IgD-negative memory B cell (primary cell): ENCODE measurements at regions not wholly inside any gene's neighbourhood (a gene's known extent, or its start where the extent isn't known, plus 50 kb on each side); places are given as distances from the start of the nearest gene placed in this dataset.
"Not testable (repeated sequence)": the region's sequence is repeated elsewhere in the genome, so short reads cannot be mapped to it uniquely, and the experiment has no call there.

ENCODE experiments used
- H3K27ac Mint-ChIP-seq, 3 donors: one replicate each; pipeline ENCODE4 v1.8.0; 2020 to 2022; ENCODE audit warnings: mild to moderate bottlenecking in 3 of 3, mixed read lengths in 3 of 3, moderate library complexity in 1 of 3
- H3K27me3 Mint-ChIP-seq: one replicate; pipeline ENCODE4 v1.8.0; 2021; ENCODE audit warnings: mixed read lengths
- H3K36me3 Mint-ChIP-seq: one replicate; pipeline ENCODE4 v1.8.0; 2020; ENCODE audit warnings: mild to moderate bottlenecking, mixed read lengths
- H3K4me1 Mint-ChIP-seq, 3 donors: one replicate each; pipeline ENCODE4 v1.8.0; 2020 to 2022; ENCODE audit warnings: mixed read lengths in 3 of 3, mild to moderate bottlenecking in 1 of 3
- H3K4me3 Mint-ChIP-seq, 4 donors: one replicate each; pipeline ENCODE4 v1.8.0; 2020 to 2022; ENCODE audit warnings: mild to moderate bottlenecking in 4 of 4, mixed read lengths in 4 of 4, moderate library complexity in 3 of 4
- H3K9me3 Mint-ChIP-seq, 3 donors: one replicate each; pipeline ENCODE4 v1.8.0; 2020 to 2021; ENCODE audit warnings: mixed read lengths in 3 of 3, mild to moderate bottlenecking in 1 of 3

GRCh38 chr18:70709720-70710119, 420.9 kb downstream of the SOCS6 start:
- no peak overlapping the region for H3K4me3 Mint-ChIP-seq

GRCh38 chr18:70709144-70709543, 420.3 kb downstream of the SOCS6 start:
- Mint-ChIP-seq H3K4me3 (no peak overlapping the region), H3K36me3 (peaks cover 2% of the 10 kb centered on the region), H3K27ac (no peak overlapping the region), H3K4me1 (no peaks in the 10 kb centered on the region), H3K9me3 (peaks cover 0 to 12% (median 9%) of the 10 kb centered on the region in 3 donors), H3K27me3 (no peaks in the 10 kb centered on the region)

More at GRCh38 chr18:70709720-70710119, 420.9 kb downstream of the SOCS6 start:
- Mint-ChIP-seq H3K27me3 (no peaks in the 10 kb centered on the region), H3K27ac (no peak overlapping the region), H3K9me3 (peaks cover 0 to 12% (median 9%) of the 10 kb centered on the region in 3 donors), H3K36me3 (peaks cover 2% of the 10 kb centered on the region), H3K4me1 (no peaks in the 10 kb centered on the region)

GRCh38 chr18:70705831-70706416, 417.1 kb downstream of the SOCS6 start:
- Mint-ChIP-seq H3K36me3 (peaks cover 2% of the 10 kb centered on the region), H3K4me3 (no peak overlapping the region), H3K4me1 (no peaks in the 10 kb centered on the region), H3K27me3 (no peaks in the 10 kb centered on the region), H3K9me3 (peaks cover 4 to 7% (median 6%) of the 10 kb centered on the region in 3 donors), H3K27ac (no peak overlapping the region)

- no peaks in the 10 kb centered on the region for H3K27me3 Mint-ChIP-seq
- no peaks in the 10 kb centered on the region for H3K4me1 Mint-ChIP-seq
- no peak overlapping the region for H3K4me3 Mint-ChIP-seq
- no peak overlapping the region for H3K27ac Mint-ChIP-seq
- no peaks in the 10 kb centered on the region for H3K36me3 Mint-ChIP-seq
- peaks cover 6 to 12% (median 8%) of the 10 kb centered on the region in 3 donors for H3K9me3 Mint-ChIP-seq
These were observed 411.7 kb downstream of the SOCS6 start for GRCh38 chr18:70700496-70700895.

GRCh38 chr18:70698574-70698973, 409.7 kb downstream of the SOCS6 start:
- peaks cover 6 to 12% (median 8%) of the 10 kb centered on the region in 3 donors for H3K9me3 Mint-ChIP-seq
- no peaks in the 10 kb centered on the region for H3K36me3 Mint-ChIP-seq
- no peaks in the 10 kb centered on the region for H3K27me3 Mint-ChIP-seq
- H3K4me3 Mint-ChIP-seq = no peak overlapping the region
- no peak overlapping the region for H3K27ac Mint-ChIP-seq
- H3K4me1 Mint-ChIP-seq = no peaks in the 10 kb centered on the region

GRCh38 chr18:70693246-70693645, 404.4 kb downstream of the SOCS6 start:
- Mint-ChIP-seq H3K4me3 (no peak overlapping the region), H3K27me3 (no peaks in the 10 kb centered on the region), H3K4me1 (no peaks in the 10 kb centered on the region), H3K9me3 (peaks cover 0 to 7% (median 5%) of the 10 kb centered on the region in 3 donors), H3K36me3 (no peaks in the 10 kb centered on the region), H3K27ac (no peak overlapping the region)

- H3K4me3 Mint-ChIP-seq, H3K4me1 Mint-ChIP-seq, H3K27me3 Mint-ChIP-seq, H3K9me3 Mint-ChIP-seq, H3K36me3 Mint-ChIP-seq: not testable (repeated sequence)
- peak overlapping the region in 1 of 3 donors; percentile 39 for H3K27ac Mint-ChIP-seq
These were observed 400.9 kb downstream of the SOCS6 start for GRCh38 chr18:70689765-70690164.

- Mint-ChIP-seq H3K4me3 (no peak overlapping the region), H3K27ac (no peak overlapping the region)
These were observed 399.4 kb downstream of the SOCS6 start for GRCh38 chr18:70688286-70688685.

GRCh38 chr18:70684821-70685220, 396.0 kb downstream of the SOCS6 start:
- Mint-ChIP-seq H3K4me3 (no peak overlapping the region), H3K27me3 (no peaks in the 10 kb centered on the region), H3K9me3 (peaks cover 0 to 4% (median 2%) of the 10 kb centered on the region in 3 donors), H3K4me1 (no peaks in the 10 kb centered on the region), H3K27ac (no peak overlapping the region), H3K36me3 (no peaks in the 10 kb centered on the region)

More at GRCh38 chr18:70688286-70688685, 399.4 kb downstream of the SOCS6 start:
- Mint-ChIP-seq H3K27me3 (no peaks in the 10 kb centered on the region), H3K9me3 (peaks cover 0 to 4% (median 2%) of the 10 kb centered on the region in 3 donors), H3K36me3 (no peaks in the 10 kb centered on the region), H3K4me1 (no peaks in the 10 kb centered on the region)

- peaks cover 0 to 4% (median 2%) of the 10 kb centered on the region in 3 donors for H3K9me3 Mint-ChIP-seq
- no peaks in the 10 kb centered on the region for H3K27me3 Mint-ChIP-seq
- H3K4me3 Mint-ChIP-seq = no peak overlapping the region
- H3K27ac Mint-ChIP-seq = no peak overlapping the region
- H3K36me3 Mint-ChIP-seq = no peaks in the 10 kb centered on the region
- no peaks in the 10 kb centered on the region for H3K4me1 Mint-ChIP-seq
These were observed 394.4 kb downstream of the SOCS6 start for GRCh38 chr18:70683263-70683662.

- Mint-ChIP-seq H3K9me3 (peaks cover 0 to 7% (median 0%) of the 10 kb centered on the region in 3 donors), H3K4me3 (no peak overlapping the region), H3K27ac (no peak overlapping the region), H3K4me1 (no peaks in the 10 kb centered on the region), H3K36me3 (no peaks in the 10 kb centered on the region), H3K27me3 (no peaks in the 10 kb centered on the region)
These were observed 386.1 kb downstream of the SOCS6 start for GRCh38 chr18:70674896-70675295.

- Mint-ChIP-seq H3K4me3 (no peak overlapping the region), H3K27ac (no peak overlapping the region), H3K36me3 (no peaks in the 10 kb centered on the region), H3K4me1 (no peaks in the 10 kb centered on the region), H3K9me3 (peaks cover 0 to 8% (median 0%) of the 10 kb centered on the region in 3 donors), H3K27me3 (no peaks in the 10 kb centered on the region)
These were observed 385.0 kb downstream of the SOCS6 start for GRCh38 chr18:70673831-70674230.

GRCh38 chr18:70672581-70672980, 383.7 kb downstream of the SOCS6 start:
- no peaks in the 10 kb centered on the region for H3K27me3 Mint-ChIP-seq
- H3K36me3 Mint-ChIP-seq = no peaks in the 10 kb centered on the region
- no peaks in the 10 kb centered on the region for H3K4me1 Mint-ChIP-seq
- no peak overlapping the region for H3K4me3 Mint-ChIP-seq
- no peak overlapping the region for H3K27ac Mint-ChIP-seq
- H3K9me3 Mint-ChIP-seq = peaks cover 0 to 8% (median 0%) of the 10 kb centered on the region in 3 donors

GRCh38 chr18:70671889-70672565, 383.2 kb downstream of the SOCS6 start:
- peaks cover 0 to 8% (median 0%) of the 10 kb centered on the region in 3 donors for H3K9me3 Mint-ChIP-seq
- H3K4me3 Mint-ChIP-seq = no peak overlapping the region
- H3K4me1 Mint-ChIP-seq = no peaks in the 10 kb centered on the region
- H3K27ac Mint-ChIP-seq = no peak overlapping the region
- no peaks in the 10 kb centered on the region for H3K27me3 Mint-ChIP-seq
- H3K36me3 Mint-ChIP-seq = no peaks in the 10 kb centered on the region

- H3K9me3 Mint-ChIP-seq = peaks cover 0 to 8% (median 2%) of the 10 kb centered on the region in 3 donors
- H3K4me3 Mint-ChIP-seq = no peak overlapping the region
- no peak overlapping the region for H3K27ac Mint-ChIP-seq
- H3K36me3 Mint-ChIP-seq = peaks cover 2% of the 10 kb centered on the region
- H3K4me1 Mint-ChIP-seq = no peaks in the 10 kb centered on the region
- H3K27me3 Mint-ChIP-seq = no peaks in the 10 kb centered on the region
These were observed 378.1 kb downstream of the SOCS6 start for GRCh38 chr18:70666936-70667335.

GRCh38 chr18:70663141-70663540, 374.3 kb downstream of the SOCS6 start:
- Mint-ChIP-seq H3K27ac (no peak overlapping the region), H3K4me1 (no peaks in the 10 kb centered on the region), H3K9me3 (peaks cover 0 to 7% (median 2%) of the 10 kb centered on the region in 3 donors), H3K36me3 (peaks cover 2% of the 10 kb centered on the region), H3K4me3 (no peak overlapping the region), H3K27me3 (no peaks in the 10 kb centered on the region)
